CD14-positive monocyte (primary cell): ENCODE measurements at regions not wholly inside any gene's neighbourhood (a gene's known extent, or its start where the extent isn't known, plus 50 kb on each side); places are given as distances from the start of the nearest gene placed in this dataset.

Experiments used
- DNase-seq, 3 donors: peaks; one replicate each; pipeline ENCODE4 v3.0.0-alpha.2; 2011 to 2022
- H2AFZ ChIP-seq: 2 replicates; pipeline ENCODE4 v1.6.0; 2012; ENCODE audit warnings: mild to moderate bottlenecking, low read depth, low read length, inconsistent platforms; ENCODE audit not compliant: insufficient read depth, poor library complexity, severe bottlenecking
- H3K27ac ChIP-seq, 2 donors: 1 replicate in 1 of 2; 2 replicates in 1 of 2; pipeline ENCODE4 v1.5.1; 2012 to 2013; ENCODE audit warnings: low read length in 2 of 2, control low read depth in 1 of 2, inconsistent platforms in 1 of 2, low read depth in 1 of 2, mild to moderate bottlenecking in 1 of 2
- H3K27me3 ChIP-seq, 2 donors: one replicate each; pipeline versions ENCODE4 v1.6.0 to v1.6.1; 2011 to 2013; ENCODE audit warnings: low read length in 2 of 2; ENCODE audit not compliant: control insufficient read depth in 2 of 2, insufficient read depth in 2 of 2
- H3K36me3 ChIP-seq, 2 donors: replicated peaks in 1 of 2; 1 replicate in 1 of 2; 2 replicates in 1 of 2; pipeline versions ENCODE4 v1.5.1 to v1.6.1; 2012 to 2013; ENCODE audit warnings: low read length in 2 of 2, control low read depth in 1 of 2, inconsistent platforms in 1 of 2, mild to moderate bottlenecking in 1 of 2; ENCODE audit not compliant: insufficient read depth in 2 of 2, control insufficient read depth in 1 of 2
- H3K4me1 ChIP-seq, 2 donors: 1 replicate in 1 of 2; 2 replicates in 1 of 2; pipeline versions ENCODE4 v1.5.1 to v1.6.1; 2012 to 2013; ENCODE audit warnings: low read length in 2 of 2, control low read depth in 1 of 2, inconsistent platforms in 1 of 2, mild to moderate bottlenecking in 1 of 2, moderate library complexity in 1 of 2; ENCODE audit not compliant: insufficient read depth in 2 of 2, control insufficient read depth in 1 of 2
- H3K4me2 ChIP-seq: replicated peaks from 2 replicates; pipeline ENCODE3; 2012; ENCODE audit warnings: low read length, moderate library complexity, mild to moderate bottlenecking; ENCODE audit not compliant: poor library complexity, severe bottlenecking; ENCODE audit errors: extremely low read depth
- H3K4me3 ChIP-seq, 3 experiments: fragments of 200-600 bp in 1 of 3; sonication (generic) in 1 of 3; replicated peaks in 1 of 3; 1 replicate in 2 of 3; 2 replicates in 1 of 3; pipeline ENCODE4 v1.5.1; 2011 to 2013; ENCODE audit warnings: low read length in 3 of 3, mild to moderate bottlenecking in 3 of 3, control low read depth in 2 of 3, low read depth in 2 of 3, inconsistent platforms in 1 of 3, moderate library complexity in 1 of 3
- H3K79me2 ChIP-seq: 2 replicates; pipeline ENCODE4 v1.6.0; 2012; ENCODE audit warnings: mild to moderate bottlenecking, control low read depth, inconsistent platforms, low read length, moderate library complexity; ENCODE audit not compliant: insufficient read depth
- H3K9ac ChIP-seq: 2 replicates; pipeline ENCODE4 v1.6.0; 2017; ENCODE audit warnings: low read length, mild to moderate bottlenecking; ENCODE audit not compliant: insufficient read depth, poor library complexity, severe bottlenecking
- H3K9me3 ChIP-seq, 2 donors: replicated peaks in 1 of 2; 1 replicate in 1 of 2; 2 replicates in 1 of 2; pipeline versions ENCODE4 v1.5.1 to v1.6.1; 2012 to 2013; ENCODE audit warnings: low read length in 2 of 2, control low read depth in 1 of 2; ENCODE audit not compliant: control insufficient read depth in 1 of 2, insufficient read depth in 1 of 2
- H4K20me1 ChIP-seq: 2 replicates; pipeline ENCODE4 v1.6.0; 2012; ENCODE audit warnings: mild to moderate bottlenecking, low read length, control low read depth, moderate library complexity; ENCODE audit not compliant: insufficient read depth
- H3K27ac Mint-ChIP-seq, 7 donors: one replicate each; pipeline ENCODE4 v1.8.0; 2020; ENCODE audit warnings: mild to moderate bottlenecking in 7 of 7, mixed read lengths in 7 of 7, moderate library complexity in 6 of 7, inconsistent platforms in 2 of 7
- H3K27me3 Mint-ChIP-seq, 3 donors: one replicate each; pipeline ENCODE4 v1.8.0; 2021 to 2022; ENCODE audit warnings: low read depth in 3 of 3, mild to moderate bottlenecking in 3 of 3, mixed read lengths in 3 of 3, moderate library complexity in 3 of 3, inconsistent platforms in 1 of 3
- H3K36me3 Mint-ChIP-seq, 2 donors: one replicate each; pipeline ENCODE4 v1.8.0; 2020; ENCODE audit warnings: mixed read lengths in 2 of 2, inconsistent platforms in 1 of 2, mild to moderate bottlenecking in 1 of 2
- H3K4me1 Mint-ChIP-seq: one replicate; pipeline ENCODE4 v1.8.0; 2020; ENCODE audit warnings: mild to moderate bottlenecking, mixed read lengths
- H3K4me3 Mint-ChIP-seq, 2 donors: one replicate each; pipeline ENCODE4 v1.8.0; 2020; ENCODE audit warnings: mild to moderate bottlenecking in 2 of 2, mixed read lengths in 2 of 2, moderate library complexity in 1 of 2
- H3K9me3 Mint-ChIP-seq, 7 donors: one replicate each; pipeline ENCODE4 v1.8.0; 2020 to 2022; ENCODE audit warnings: mixed read lengths in 7 of 7, mild to moderate bottlenecking in 6 of 7, moderate library complexity in 6 of 7, inconsistent platforms in 2 of 7
- CTCF ChIP-seq: fragments of 200-600 bp; IDR thresholded peaks from one replicate; pipeline ENCODE4 v1.8.0; 2022; ENCODE audit warnings: antibody characterized with exemption, mild to moderate bottlenecking
- WGBS: methylation state at CpG from one replicate; pipeline ENCODE4 v1.1.5; 2013; ENCODE audit warnings: missing lambda C conversion rate; ENCODE audit not compliant: insufficient coverage; 5-methylcytosine and 5-hydroxymethylcytosine counted together
- intact Hi-C, 2 donors: fragments of 100-400 bp; cut with micrococcal nuclease; formaldehyde crosslinking; loops; one replicate each; pipeline versions ENCODE4 v1.15.0 to v1.15.1; 2023

GRCh38 chr1:203570805-203571204, 55.8 kb upstream of the ATP2B4 start:
- Histone ChIP-seq H3K27ac (no peak overlapping the region), H3K4me1 (no peaks in the 10 kb centered on the region), H3K4me2 (no peak overlapping the region), H3K9me3 (no peaks in the 10 kb centered on the region), H4K20me1 (no peaks in the 10 kb centered on the region), H3K36me3 (no peaks in the 10 kb centered on the region), H2AFZ (no peak overlapping the region), H3K27me3 (no peaks in the 10 kb centered on the region), H3K4me3 (no peak overlapping the region), H3K9ac (no peak overlapping the region), H3K79me2 (no peaks in the 10 kb centered on the region)
- WGBS = 100% methylated on average over 1 of the region's 3 CpGs
- no peak for DNase-seq
- H3K4me3 Mint-ChIP-seq = no peak overlapping the region
- H3K27me3 Mint-ChIP-seq = peaks cover 4 to 14% (median 4%) of the 10 kb centered on the region in 3 donors
- no peak overlapping the region for H3K27ac Mint-ChIP-seq
- intact Hi-C loops = no loop called here
- no peaks in the 10 kb centered on the region for H3K36me3 Mint-ChIP-seq
- no peaks in the 10 kb centered on the region for H3K4me1 Mint-ChIP-seq
- no peak for TF ChIP-seq CTCF
- peaks cover 0 to 2% (median 0%) of the 10 kb centered on the region in 7 donors for H3K9me3 Mint-ChIP-seq

GRCh38 chr1:203571661-203572060, 55.0 kb upstream of the ATP2B4 start:
- H3K4me3 Mint-ChIP-seq = no peak overlapping the region
- H3K79me2 ChIP-seq = no peaks in the 10 kb centered on the region
- no peak overlapping the region for H2AFZ ChIP-seq
- H3K4me2 ChIP-seq = no peak overlapping the region
- H3K4me3 ChIP-seq = no peak overlapping the region
- H3K27ac Mint-ChIP-seq = no peak overlapping the region
- no peaks in the 10 kb centered on the region for H3K36me3 ChIP-seq
- H3K9me3 Mint-ChIP-seq = peaks cover 0 to 2% (median 0%) of the 10 kb centered on the region in 7 donors
- intact Hi-C loops = no loop called here
- TF ChIP-seq CTCF = no peak
- WGBS = 91% methylated on average over 4 of the region's 8 CpGs
- H3K9me3 ChIP-seq = no peaks in the 10 kb centered on the region
- peaks cover 2 to 14% (median 4%) of the 10 kb centered on the region in 3 donors for H3K27me3 Mint-ChIP-seq
- H3K27me3 ChIP-seq = no peaks in the 10 kb centered on the region
- no peaks in the 10 kb centered on the region for H3K36me3 Mint-ChIP-seq
- no peak overlapping the region for H3K27ac ChIP-seq
- no peaks in the 10 kb centered on the region for H3K4me1 ChIP-seq
- no peaks in the 10 kb centered on the region for H3K4me1 Mint-ChIP-seq
- H3K9ac ChIP-seq = no peak overlapping the region
- H4K20me1 ChIP-seq = no peaks in the 10 kb centered on the region
- no peak for DNase-seq
